GM19043 (cell line): ENCODE measurements at regions not wholly inside any gene's neighbourhood (a gene's known extent, or its start where the extent isn't known, plus 50 kb on each side); places are given as distances from the start of the nearest gene placed in this dataset.

Source experiments
- ATAC-seq: cut with Tn5 transposase; IDR thresholded peaks from one replicate; pipeline ENCODE4 v1.9.1; 2021; ENCODE audit warnings: low read depth; ENCODE audit not compliant: unreplicated experiment

DNA sequence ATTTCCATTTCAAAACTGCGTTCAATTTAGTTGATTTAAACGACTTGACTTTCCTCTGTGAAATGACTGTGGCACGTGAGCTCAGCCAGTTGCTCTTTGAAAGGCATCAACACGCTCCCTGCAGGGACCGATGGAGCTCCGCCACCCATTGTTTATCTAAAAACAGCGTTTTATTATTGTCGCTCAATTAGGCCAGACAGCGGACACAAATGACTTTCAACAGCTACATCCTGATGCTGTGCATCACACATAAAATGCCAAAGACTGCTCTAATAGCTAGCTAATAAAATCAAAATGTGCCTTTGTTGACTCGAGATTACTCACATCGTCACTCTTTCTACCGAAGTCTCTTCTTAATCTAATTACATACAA lies 332.5 kb downstream of the CD83 start:
- no peak for ATAC-seq

DNA sequence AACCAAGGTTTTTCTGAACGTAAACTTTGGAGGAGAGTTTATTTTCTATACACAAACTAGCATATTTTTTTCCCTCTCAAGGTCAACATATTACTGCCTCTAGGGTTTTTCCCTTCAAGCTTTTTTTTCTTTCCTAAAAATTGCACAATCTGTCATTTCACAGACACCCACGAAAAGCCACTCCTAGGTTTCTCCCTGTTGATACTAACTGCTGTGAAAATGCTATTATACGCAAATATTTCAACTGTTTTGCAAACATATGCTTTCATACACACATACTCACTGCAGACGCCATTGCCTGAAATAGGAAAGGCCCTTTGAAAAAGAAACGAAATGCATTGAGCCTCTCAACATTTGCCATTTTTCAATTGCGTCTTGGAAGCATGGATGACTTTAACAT lies 333.0 kb downstream of the CD83 start:
- ATAC-seq = no peak

GRCh38 chr6:14451594-14452374 lies 334.2 kb downstream of the CD83 start:
- no peak for ATAC-seq

- ATAC-seq = peak; percentile 72
These were observed 335.3 kb downstream of the CD83 start for GRCh38 chr6:14452567-14453527.

- no peak for ATAC-seq
These were observed 336.3 kb downstream of the CD83 start for GRCh38 chr6:14453712-14454472.

DNA sequence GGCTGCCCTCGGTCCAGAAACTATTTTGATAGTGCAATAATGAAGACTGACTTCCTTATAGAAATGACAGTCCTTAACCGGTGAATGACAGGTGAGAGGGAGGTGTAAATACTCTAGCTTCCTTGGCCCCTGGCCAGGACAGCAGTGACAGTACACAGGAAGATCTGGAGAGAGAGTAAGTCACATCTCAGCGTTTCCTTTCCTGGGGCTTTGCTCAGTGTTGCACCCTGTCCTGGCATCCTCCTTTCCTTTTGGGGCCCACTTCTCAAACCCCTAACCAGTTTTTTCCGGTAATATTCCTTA lies 336.9 kb downstream of the CD83 start:
- ATAC-seq = no peak

DNA sequence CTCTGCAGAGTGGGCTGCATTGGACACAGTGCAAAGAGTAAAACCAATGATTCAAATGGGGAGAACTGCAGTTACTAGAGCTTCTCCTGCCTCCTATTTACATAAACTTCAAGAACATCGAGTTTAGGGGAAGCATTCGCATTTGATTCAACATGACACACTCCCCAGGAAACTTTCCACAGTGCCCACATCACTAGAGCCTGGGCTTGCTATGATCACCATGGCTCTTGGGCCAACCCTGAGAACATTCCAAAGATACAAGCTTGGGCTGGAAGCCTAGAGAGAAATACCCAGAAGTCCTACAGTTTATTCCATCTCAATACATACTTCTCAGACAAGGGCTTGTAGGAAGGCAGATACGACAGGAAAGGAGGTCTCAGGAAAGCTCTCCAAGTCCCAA lies 337.9 kb downstream of the CD83 start:
- no peak for ATAC-seq

DNA sequence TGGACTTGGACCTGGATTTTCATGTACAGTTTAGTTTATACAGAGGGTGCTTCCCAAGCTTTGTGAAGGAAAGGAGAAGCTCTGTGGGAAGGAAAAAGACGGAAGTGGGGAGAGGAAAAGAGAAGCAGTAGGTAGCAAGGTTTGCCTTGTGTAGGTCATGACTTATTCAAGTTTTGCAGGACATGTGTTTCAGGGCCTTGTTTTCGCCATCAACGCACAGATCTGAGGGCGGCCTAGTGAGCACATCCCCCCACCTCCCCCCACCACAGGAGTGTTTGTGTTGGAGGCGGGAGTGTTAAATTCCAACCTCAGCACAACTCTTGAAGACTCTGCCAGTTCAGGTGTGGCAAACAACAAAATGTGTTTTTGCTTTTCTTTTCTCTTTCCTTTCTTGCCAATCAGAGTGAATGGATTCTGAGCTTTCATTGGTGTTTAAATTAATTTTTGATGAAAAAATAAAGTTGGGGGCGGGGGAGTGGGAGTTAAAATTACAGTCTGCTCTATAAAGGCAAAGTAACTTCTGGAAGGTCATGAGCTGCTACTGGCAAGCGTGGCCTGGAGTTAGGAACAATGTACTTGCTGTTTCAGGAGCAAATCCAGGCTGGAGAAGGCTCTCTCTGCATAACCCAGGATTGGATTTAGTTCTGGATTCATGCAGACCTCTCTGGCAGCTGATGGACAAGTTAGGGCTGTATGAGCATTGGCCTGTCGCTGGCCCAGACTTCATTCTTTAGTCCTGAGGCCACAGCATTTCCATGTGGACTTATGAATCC lies 338.5 kb downstream of the CD83 start:
- no peak for ATAC-seq

- ATAC-seq = no peak
These were observed 339.4 kb downstream of the CD83 start for GRCh38 chr6:14456941-14457340.

DNA sequence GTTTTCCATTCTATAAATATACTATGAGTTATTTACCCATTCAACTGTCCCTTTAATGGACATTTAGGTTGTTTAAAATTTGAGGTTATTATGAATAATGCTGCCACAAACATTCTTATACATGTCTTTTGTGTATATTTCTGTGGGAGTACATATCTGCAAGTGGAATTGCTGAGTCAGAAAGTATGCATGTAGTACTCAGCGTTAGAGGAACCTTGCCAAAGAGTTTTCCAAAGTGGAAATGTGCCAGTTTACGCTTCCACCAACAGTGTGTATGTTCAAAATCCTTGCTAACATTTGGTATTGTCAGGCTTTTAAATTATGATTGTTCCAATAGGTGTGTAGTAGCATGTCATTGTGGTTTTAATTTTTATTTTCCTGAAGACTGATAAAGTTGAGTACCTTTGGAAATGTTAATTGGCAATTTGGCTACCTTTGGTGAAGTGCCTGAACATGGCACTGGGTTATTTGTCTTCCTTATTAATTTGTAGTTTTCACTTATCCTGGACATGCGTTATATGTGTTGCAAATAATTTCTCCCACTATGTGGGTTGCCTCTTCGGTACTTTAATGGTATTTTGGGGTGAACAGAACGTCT lies 341.2 kb downstream of the CD83 start:
- no peak for ATAC-seq

GRCh38 chr6:14459315-14459714 lies 341.7 kb downstream of the CD83 start:
- ATAC-seq = no peak

- ATAC-seq = no peak
These were observed 343.0 kb downstream of the CD83 start for GRCh38 chr6:14460556-14460955.

DNA sequence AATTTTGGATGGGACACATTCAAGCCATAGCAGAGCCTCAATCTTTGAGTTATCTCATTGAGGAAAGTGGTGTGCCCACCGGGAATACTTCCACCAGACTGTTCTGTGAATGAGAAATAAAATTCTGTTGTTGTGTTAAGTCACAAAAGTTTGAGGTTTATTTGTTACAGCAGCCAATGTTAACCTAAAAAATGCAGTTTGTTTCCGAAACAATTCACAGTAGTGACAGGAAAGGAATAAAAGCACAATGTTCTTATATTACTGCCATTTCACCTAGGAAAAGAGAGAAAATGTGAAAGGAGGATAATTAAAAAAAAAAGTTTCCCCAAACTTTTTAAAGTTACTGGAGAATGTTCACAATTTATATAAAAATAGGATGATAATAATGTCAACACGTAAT lies 344.6 kb downstream of the CD83 start:
- ATAC-seq = no peak

GRCh38 chr6:14462566-14462965 lies 345.0 kb downstream of the CD83 start:
- no peak for ATAC-seq

DNA sequence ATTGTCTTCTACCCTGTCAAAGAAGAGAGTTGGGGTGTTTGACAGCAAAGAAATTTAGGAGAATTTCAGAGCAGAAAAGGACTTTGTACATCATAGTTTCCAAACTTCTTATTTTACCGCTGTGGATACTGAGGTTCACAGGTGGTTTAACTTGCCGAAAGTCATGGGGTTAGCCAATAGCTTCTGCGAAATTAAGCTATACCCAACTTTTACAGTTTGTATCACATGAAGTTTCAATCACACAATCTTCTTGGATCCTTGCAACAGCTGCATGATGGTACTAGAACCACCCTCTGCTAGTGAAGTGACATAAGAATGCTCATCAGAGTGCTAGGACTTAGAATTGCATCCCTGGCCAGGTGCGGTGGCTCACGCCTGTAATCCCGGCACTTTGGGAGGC lies 345.5 kb downstream of the CD83 start:
- ATAC-seq = no peak

DNA sequence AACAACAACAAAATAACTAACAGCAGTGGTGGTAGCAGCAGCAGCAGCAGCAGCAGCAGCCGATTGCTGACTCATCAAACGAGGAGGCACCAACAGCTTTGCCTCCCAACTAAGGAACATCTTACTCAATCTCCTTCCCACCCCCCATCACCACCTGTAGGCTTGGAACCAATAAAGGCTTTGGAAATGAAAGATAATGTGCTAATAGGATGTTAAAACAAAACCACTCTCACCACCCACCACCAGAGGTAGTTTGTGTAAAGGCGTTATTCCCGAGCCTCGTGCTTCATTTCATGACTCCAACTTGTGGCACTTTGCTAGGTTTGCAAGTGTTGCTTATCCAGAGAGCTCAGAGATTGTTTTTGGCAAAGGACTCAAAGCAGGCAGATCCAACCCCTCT lies 346.5 kb downstream of the CD83 start:
- no peak for ATAC-seq

- ATAC-seq = no peak
These were observed 347.1 kb downstream of the CD83 start for GRCh38 chr6:14464716-14465115.

- ATAC-seq = no peak
These were observed 348.7 kb downstream of the CD83 start for GRCh38 chr6:14466278-14466677.

DNA sequence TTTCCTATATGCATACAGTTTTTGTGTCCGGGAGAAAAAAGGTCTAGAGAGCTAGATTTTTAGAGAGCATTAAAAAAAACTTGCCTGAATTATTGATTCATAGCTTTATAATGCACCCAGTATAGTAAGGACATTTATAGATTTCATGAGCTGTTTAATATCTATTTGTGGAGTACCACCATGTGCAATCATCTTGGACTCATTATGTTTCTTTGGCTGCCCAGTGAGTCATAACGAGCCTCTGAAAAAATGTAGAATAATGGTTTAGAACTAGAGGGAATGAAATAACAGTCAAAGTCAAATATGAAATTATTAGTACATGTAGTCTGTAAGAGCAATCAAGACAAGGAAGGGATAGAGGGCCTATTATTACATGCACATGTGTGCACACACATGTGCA lies 350.0 kb downstream of the CD83 start:
- ATAC-seq = no peak

GRCh38 chr6:14468647-14469321 lies 351.2 kb downstream of the CD83 start:
- no peak for ATAC-seq
